Liver (tissue), 8 donors: ENCODE measurements at regions not wholly inside any gene's neighbourhood (a gene's known extent, or its start where the extent isn't known, plus 50 kb on each side); places are given as distances from the start of the nearest gene placed in this dataset.

Experiments
- DNase-seq: peaks from one replicate; pipeline ENCODE4 v3.0.0-alpha.2; 2017; ENCODE audit warnings: low spot score
- H3K27ac ChIP-seq, 2 donors: one replicate each; pipeline ENCODE4 v1.7.0; 2013; ENCODE audit warnings: inconsistent platforms in 2 of 2, low read length in 2 of 2, control low read depth in 1 of 2, low read depth in 1 of 2, mild to moderate bottlenecking in 1 of 2
- H3K27me3 ChIP-seq, 4 donors: one replicate each; pipeline versions ENCODE4 v1.6.1 to v1.7.0; 2013; ENCODE audit warnings: low read length in 3 of 4, inconsistent platforms in 1 of 4, mild to moderate bottlenecking in 1 of 4, moderate library complexity in 1 of 4; ENCODE audit not compliant: control insufficient read depth in 4 of 4, insufficient read depth in 4 of 4
- H3K36me3 ChIP-seq, 4 donors: one replicate each; pipeline versions ENCODE4 v1.6.1 to v1.7.0; 2013; ENCODE audit warnings: low read length in 3 of 4, mild to moderate bottlenecking in 3 of 4, low read depth in 1 of 4, moderate library complexity in 1 of 4; ENCODE audit not compliant: control insufficient read depth in 4 of 4, insufficient read depth in 3 of 4
- H3K4me1 ChIP-seq, 4 donors: one replicate each; pipeline versions ENCODE4 v1.6.1 to v1.7.0; 2013; ENCODE audit warnings: low read length in 3 of 4, mild to moderate bottlenecking in 3 of 4, moderate library complexity in 1 of 4; ENCODE audit not compliant: control insufficient read depth in 4 of 4, insufficient read depth in 4 of 4
- H3K4me3 ChIP-seq, 3 donors: one replicate each; pipeline versions ENCODE4 v1.6.1 to v1.7.0; 2013; ENCODE audit warnings: low read length in 3 of 3, control low read depth in 1 of 3, low read depth in 1 of 3, mild to moderate bottlenecking in 1 of 3
- H3K9ac ChIP-seq, 2 donors: one replicate each; pipeline ENCODE4 v1.7.0; 2013; ENCODE audit warnings: low read length in 2 of 2, mild to moderate bottlenecking in 2 of 2, moderate library complexity in 2 of 2, control low read depth in 1 of 2, low read depth in 1 of 2
- H3K9me3 ChIP-seq, 4 donors: one replicate each; pipeline versions ENCODE4 v1.6.1 to v1.7.0; 2013; ENCODE audit warnings: low read length in 3 of 4; ENCODE audit not compliant: control insufficient read depth in 4 of 4
- EGR1 ChIP-seq, 2 donors: IDR thresholded peaks; 2 replicates each; pipeline ENCODE4 v1.6.1; 2016 to 2018; ENCODE audit warnings: antibody characterized with exemption in 2 of 2, low read depth in 2 of 2
- FOXA1 ChIP-seq: IDR thresholded peaks from 2 replicates; pipeline ENCODE4 v1.6.1; 2016; ENCODE audit warnings: antibody characterized with exemption
- FOXA2 ChIP-seq: IDR thresholded peaks from 2 replicates; pipeline ENCODE4 v1.6.1; 2016; ENCODE audit warnings: antibody characterized with exemption
- GABPA ChIP-seq, 2 donors: IDR thresholded peaks in 1 of 2; conservative IDR thresholded peaks in 1 of 2; 2 replicates each; pipeline ENCODE4 v1.6.1; 2016; ENCODE audit warnings: antibody characterized with exemption in 2 of 2, mild to moderate bottlenecking in 1 of 2, moderate library complexity in 1 of 2
- HNF4A ChIP-seq, 2 donors: conservative IDR thresholded peaks; 2 replicates each; pipeline ENCODE4 v1.6.1; 2016; ENCODE audit warnings: antibody characterized with exemption in 2 of 2, mild to moderate bottlenecking in 2 of 2
- HNF4G ChIP-seq: IDR thresholded peaks from 2 replicates; pipeline ENCODE4 v1.6.1; 2016; ENCODE audit warnings: antibody characterized with exemption
- JUND ChIP-seq, 2 donors: IDR thresholded peaks; 2 replicates each; pipeline ENCODE4 v1.6.1; 2016; ENCODE audit warnings: antibody characterized with exemption in 2 of 2
- NR2F2 ChIP-seq: IDR thresholded peaks from 2 replicates; pipeline ENCODE4 v1.6.1; 2016; ENCODE audit warnings: antibody characterized with exemption
- RAD21 ChIP-seq, 2 donors: IDR thresholded peaks; 2 replicates each; pipeline ENCODE4 v1.6.1; 2016; ENCODE audit warnings: antibody characterized with exemption in 2 of 2, mild to moderate bottlenecking in 2 of 2
- RXRA ChIP-seq, 2 donors: IDR thresholded peaks; 2 replicates each; pipeline ENCODE4 v1.6.1; 2017 to 2018; ENCODE audit warnings: antibody characterized with exemption in 2 of 2, mild to moderate bottlenecking in 1 of 2
- SP1 ChIP-seq: IDR thresholded peaks from 2 replicates; pipeline ENCODE4 v1.6.1; 2018; ENCODE audit warnings: antibody characterized with exemption, mild to moderate bottlenecking
- TAF1 ChIP-seq: conservative IDR thresholded peaks from 2 replicates; pipeline ENCODE4 v1.6.1; 2016; ENCODE audit warnings: antibody characterized with exemption, mild to moderate bottlenecking
- YY1 ChIP-seq: IDR thresholded peaks from 2 replicates; pipeline ENCODE4 v1.6.1; 2016; ENCODE audit warnings: antibody characterized with exemption, mild to moderate bottlenecking
- WGBS: extraction: QIAGEN DNeasy Blood & Tissue Kit; methylation state at CpG from one replicate; pipeline ENCODE4 v1.1.7; 2013; 5-methylcytosine and 5-hydroxymethylcytosine counted together
- TF ChIP-seq, protein P1 (sequence below): IDR thresholded peaks from 2 replicates; pipeline ENCODE4 v1.6.1; 2016; ENCODE audit warnings: antibody characterized with exemption
- TF ChIP-seq, protein P2 (sequence below): IDR thresholded peaks from 2 replicates; pipeline ENCODE4 v1.6.1; 2016; ENCODE audit warnings: antibody characterized with exemption, mild to moderate bottlenecking
- TF ChIP-seq, protein P3 (sequence below): IDR thresholded peaks from 2 replicates; pipeline ENCODE4 v1.6.1; 2016; ENCODE audit warnings: antibody characterized with exemption
- TF ChIP-seq, protein P4 (sequence below): fragments of 150-350 bp; IDR thresholded peaks from 2 replicates; pipeline ENCODE4 v1.5.1; 2017; ENCODE audit warnings: improper control_type of control experiment, low read depth, low read length; ENCODE audit not compliant: missing input control
- TF ChIP-seq, protein P5 (sequence below): IDR thresholded peaks from 2 replicates; pipeline ENCODE4 v1.6.1; 2016; ENCODE audit warnings: antibody characterized with exemption
- donor health status: healthy.
- donor health status: healthy.
- donor health status: healthy.
- donor health status: healthy.
- donor health status: healthy.

DNA sequence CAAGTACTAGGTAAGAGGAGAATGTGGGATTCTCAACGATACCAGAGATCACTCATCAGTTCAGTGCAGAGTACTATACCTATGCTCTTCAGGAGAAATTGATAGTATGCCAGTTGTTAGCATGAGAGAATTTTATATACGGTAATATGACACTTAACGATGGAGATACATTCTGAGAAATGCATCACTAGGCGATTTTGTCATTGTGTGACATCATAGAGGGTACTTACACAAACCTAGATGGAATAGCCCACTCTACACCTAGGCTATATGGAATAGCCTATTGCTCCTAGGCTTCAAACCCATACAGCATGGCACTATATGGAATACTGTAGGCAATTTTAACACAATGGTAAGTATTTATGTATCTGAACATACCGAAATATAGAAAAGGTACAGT, 140.2 kb downstream of the SLIT2 start:
- TF ChIP-seq RXRA (IDR thresholded peaks at IDR 0.05) (no peak), FOXA1 (no peak), JUND (IDR thresholded peaks at IDR 0.05) (no peak), SP1 (no peak), GABPA (IDR thresholded peaks at IDR 0.05 in 1 of 2, conservative IDR thresholded peaks at IDR 0.05 in 1 of 2) (no peak), TAF1 (no peak), HNF4G (no peak), RAD21 (IDR thresholded peaks at IDR 0.05) (no peak), EGR1 (IDR thresholded peaks at IDR 0.05; ENCODE audit: low read depth in 2 of 2) (no peak), YY1 (no peak), NR2F2 (no peak), HNF4A (conservative IDR thresholded peaks at IDR 0.05) (no peak), FOXA2 (no peak)
- TF ChIP-seq, protein P1, sequence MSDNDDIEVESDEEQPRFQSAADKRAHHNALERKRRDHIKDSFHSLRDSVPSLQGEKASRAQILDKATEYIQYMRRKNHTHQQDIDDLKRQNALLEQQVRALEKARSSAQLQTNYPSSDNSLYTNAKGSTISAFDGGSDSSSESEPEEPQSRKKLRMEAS, result no peak
- TF ChIP-seq, protein P2, sequence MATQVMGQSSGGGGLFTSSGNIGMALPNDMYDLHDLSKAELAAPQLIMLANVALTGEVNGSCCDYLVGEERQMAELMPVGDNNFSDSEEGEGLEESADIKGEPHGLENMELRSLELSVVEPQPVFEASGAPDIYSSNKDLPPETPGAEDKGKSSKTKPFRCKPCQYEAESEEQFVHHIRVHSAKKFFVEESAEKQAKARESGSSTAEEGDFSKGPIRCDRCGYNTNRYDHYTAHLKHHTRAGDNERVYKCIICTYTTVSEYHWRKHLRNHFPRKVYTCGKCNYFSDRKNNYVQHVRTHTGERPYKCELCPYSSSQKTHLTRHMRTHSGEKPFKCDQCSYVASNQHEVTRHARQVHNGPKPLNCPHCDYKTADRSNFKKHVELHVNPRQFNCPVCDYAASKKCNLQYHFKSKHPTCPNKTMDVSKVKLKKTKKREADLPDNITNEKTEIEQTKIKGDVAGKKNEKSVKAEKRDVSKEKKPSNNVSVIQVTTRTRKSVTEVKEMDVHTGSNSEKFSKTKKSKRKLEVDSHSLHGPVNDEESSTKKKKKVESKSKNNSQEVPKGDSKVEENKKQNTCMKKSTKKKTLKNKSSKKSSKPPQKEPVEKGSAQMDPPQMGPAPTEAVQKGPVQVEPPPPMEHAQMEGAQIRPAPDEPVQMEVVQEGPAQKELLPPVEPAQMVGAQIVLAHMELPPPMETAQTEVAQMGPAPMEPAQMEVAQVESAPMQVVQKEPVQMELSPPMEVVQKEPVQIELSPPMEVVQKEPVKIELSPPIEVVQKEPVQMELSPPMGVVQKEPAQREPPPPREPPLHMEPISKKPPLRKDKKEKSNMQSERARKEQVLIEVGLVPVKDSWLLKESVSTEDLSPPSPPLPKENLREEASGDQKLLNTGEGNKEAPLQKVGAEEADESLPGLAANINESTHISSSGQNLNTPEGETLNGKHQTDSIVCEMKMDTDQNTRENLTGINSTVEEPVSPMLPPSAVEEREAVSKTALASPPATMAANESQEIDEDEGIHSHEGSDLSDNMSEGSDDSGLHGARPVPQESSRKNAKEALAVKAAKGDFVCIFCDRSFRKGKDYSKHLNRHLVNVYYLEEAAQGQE, result no peak
- TF ChIP-seq, protein P3, sequence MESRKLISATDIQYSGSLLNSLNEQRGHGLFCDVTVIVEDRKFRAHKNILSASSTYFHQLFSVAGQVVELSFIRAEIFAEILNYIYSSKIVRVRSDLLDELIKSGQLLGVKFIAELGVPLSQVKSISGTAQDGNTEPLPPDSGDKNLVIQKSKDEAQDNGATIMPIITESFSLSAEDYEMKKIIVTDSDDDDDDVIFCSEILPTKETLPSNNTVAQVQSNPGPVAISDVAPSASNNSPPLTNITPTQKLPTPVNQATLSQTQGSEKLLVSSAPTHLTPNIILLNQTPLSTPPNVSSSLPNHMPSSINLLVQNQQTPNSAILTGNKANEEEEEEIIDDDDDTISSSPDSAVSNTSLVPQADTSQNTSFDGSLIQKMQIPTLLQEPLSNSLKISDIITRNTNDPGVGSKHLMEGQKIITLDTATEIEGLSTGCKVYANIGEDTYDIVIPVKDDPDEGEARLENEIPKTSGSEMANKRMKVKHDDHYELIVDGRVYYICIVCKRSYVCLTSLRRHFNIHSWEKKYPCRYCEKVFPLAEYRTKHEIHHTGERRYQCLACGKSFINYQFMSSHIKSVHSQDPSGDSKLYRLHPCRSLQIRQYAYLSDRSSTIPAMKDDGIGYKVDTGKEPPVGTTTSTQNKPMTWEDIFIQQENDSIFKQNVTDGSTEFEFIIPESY, result no peak
- TF ChIP-seq, protein P4, sequence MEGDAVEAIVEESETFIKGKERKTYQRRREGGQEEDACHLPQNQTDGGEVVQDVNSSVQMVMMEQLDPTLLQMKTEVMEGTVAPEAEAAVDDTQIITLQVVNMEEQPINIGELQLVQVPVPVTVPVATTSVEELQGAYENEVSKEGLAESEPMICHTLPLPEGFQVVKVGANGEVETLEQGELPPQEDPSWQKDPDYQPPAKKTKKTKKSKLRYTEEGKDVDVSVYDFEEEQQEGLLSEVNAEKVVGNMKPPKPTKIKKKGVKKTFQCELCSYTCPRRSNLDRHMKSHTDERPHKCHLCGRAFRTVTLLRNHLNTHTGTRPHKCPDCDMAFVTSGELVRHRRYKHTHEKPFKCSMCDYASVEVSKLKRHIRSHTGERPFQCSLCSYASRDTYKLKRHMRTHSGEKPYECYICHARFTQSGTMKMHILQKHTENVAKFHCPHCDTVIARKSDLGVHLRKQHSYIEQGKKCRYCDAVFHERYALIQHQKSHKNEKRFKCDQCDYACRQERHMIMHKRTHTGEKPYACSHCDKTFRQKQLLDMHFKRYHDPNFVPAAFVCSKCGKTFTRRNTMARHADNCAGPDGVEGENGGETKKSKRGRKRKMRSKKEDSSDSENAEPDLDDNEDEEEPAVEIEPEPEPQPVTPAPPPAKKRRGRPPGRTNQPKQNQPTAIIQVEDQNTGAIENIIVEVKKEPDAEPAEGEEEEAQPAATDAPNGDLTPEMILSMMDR, result no peak
- TF ChIP-seq, protein P5, sequence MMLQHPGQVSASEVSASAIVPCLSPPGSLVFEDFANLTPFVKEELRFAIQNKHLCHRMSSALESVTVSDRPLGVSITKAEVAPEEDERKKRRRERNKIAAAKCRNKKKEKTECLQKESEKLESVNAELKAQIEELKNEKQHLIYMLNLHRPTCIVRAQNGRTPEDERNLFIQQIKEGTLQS, result no peak
- Histone ChIP-seq H3K4me3 (no peak overlapping the region), H3K9me3 (no peaks in the 10 kb centered on the region), H3K4me1 (no peaks in the 10 kb centered on the region), H3K9ac (no peak overlapping the region), H3K27me3 (peaks cover 0 to 12% (median 0%) of the 10 kb centered on the region in 4 donors), H3K27ac (no peak overlapping the region), H3K36me3 (no peaks in the 10 kb centered on the region)
- 78% methylated on average over 5 of the region's 5 CpGs for WGBS
- DNase-seq, result no peak
